ENCODE measurements at regions not wholly inside any gene's neighbourhood (a gene's known extent, or its start where the extent isn't known, plus 50 kb on each side); places are given as distances from the start of the nearest gene placed in this dataset.

- no peak for DNase-seq (ENCODE audit: low spot score)
- no peak overlapping the region for H3K27ac Mint-ChIP-seq (ENCODE audit: unreplicated experiment)
- no peak for TF ChIP-seq CTCF (IDR thresholded peaks at IDR 0.05; ENCODE audit: unreplicated experiment)
- peaks cover 1% of the 10 kb centered on the region for H3K27me3 Mint-ChIP-seq (ENCODE audit: unreplicated experiment)
- no peaks in the 10 kb centered on the region for H3K36me3 Mint-ChIP-seq (ENCODE audit: low read depth, unreplicated experiment)
- H3K4me3 Mint-ChIP-seq (ENCODE audit: unreplicated experiment) = no peak overlapping the region
- no peaks in the 10 kb centered on the region for H3K9me3 Mint-ChIP-seq (ENCODE audit: unreplicated experiment)
- no peaks in the 10 kb centered on the region for H3K4me1 Mint-ChIP-seq (ENCODE audit: unreplicated experiment)
Observed at GRCh38 chr10:42113158-42113450, 525.3 kb downstream of the ZNF33B start.

- no peak overlapping the region for H3K4me3 Mint-ChIP-seq (ENCODE audit: unreplicated experiment)
- no peaks in the 10 kb centered on the region for H3K9me3 Mint-ChIP-seq (ENCODE audit: unreplicated experiment)
- no peak for DNase-seq (ENCODE audit: low spot score)
Observed at GRCh38 chr10:42112331-42113157, 525.8 kb downstream of the ZNF33B start.

GRCh38 chr10:42111661-42112330 is 526.6 kb downstream of the ZNF33B start:
- Mint-ChIP-seq H3K36me3 (ENCODE audit: low read depth, unreplicated experiment) (no peaks in the 10 kb centered on the region), H3K4me1 (ENCODE audit: unreplicated experiment) (no peaks in the 10 kb centered on the region), H3K9me3 (ENCODE audit: unreplicated experiment) (peaks cover 3% of the 10 kb centered on the region), H3K4me3 (ENCODE audit: unreplicated experiment) (no peak overlapping the region), H3K27me3 (ENCODE audit: unreplicated experiment) (peaks cover 1% of the 10 kb centered on the region), H3K27ac (ENCODE audit: unreplicated experiment) (no peak overlapping the region)
- TF ChIP-seq CTCF (IDR thresholded peaks at IDR 0.05; ENCODE audit: unreplicated experiment) = no peak
- no peak for DNase-seq (ENCODE audit: low spot score)

More at GRCh38 chr10:42112331-42113157, 525.8 kb downstream of the ZNF33B start:
- Mint-ChIP-seq H3K27me3 (ENCODE audit: unreplicated experiment) (peaks cover 1% of the 10 kb centered on the region), H3K27ac (ENCODE audit: unreplicated experiment) (no peak overlapping the region), H3K4me1 (ENCODE audit: unreplicated experiment) (no peaks in the 10 kb centered on the region), H3K36me3 (ENCODE audit: low read depth, unreplicated experiment) (no peaks in the 10 kb centered on the region)
- TF ChIP-seq CTCF (IDR thresholded peaks at IDR 0.05; ENCODE audit: unreplicated experiment) = no peak

GRCh38 chr10:42111076-42111475 is 527.3 kb downstream of the ZNF33B start:
- no peak overlapping the region for H3K4me3 Mint-ChIP-seq (ENCODE audit: unreplicated experiment)
- peaks cover 1% of the 10 kb centered on the region for H3K27me3 Mint-ChIP-seq (ENCODE audit: unreplicated experiment)
- peaks cover 4% of the 10 kb centered on the region for H3K9me3 Mint-ChIP-seq (ENCODE audit: unreplicated experiment)
- H3K4me1 Mint-ChIP-seq (ENCODE audit: unreplicated experiment) = no peaks in the 10 kb centered on the region
- no peak for TF ChIP-seq CTCF (IDR thresholded peaks at IDR 0.05; ENCODE audit: unreplicated experiment)
- DNase-seq (ENCODE audit: low spot score) = no peak
- no peak overlapping the region for H3K27ac Mint-ChIP-seq (ENCODE audit: unreplicated experiment)
- H3K36me3 Mint-ChIP-seq (ENCODE audit: low read depth, unreplicated experiment) = no peaks in the 10 kb centered on the region

Measured in endothelial cell (in vitro differentiated cells).